Effector memory CD8-positive, alpha-beta T cell (primary cell): ENCODE measurements at regions not wholly inside any gene's neighbourhood (a gene's known extent, or its start where the extent isn't known, plus 50 kb on each side); places are given as distances from the start of the nearest gene placed in this dataset.
A peak's percentile ranks its signal among the peaks of the same experiment; 100 is the strongest.
"Not testable (repeated sequence)": the region's sequence is repeated elsewhere in the genome, so short reads cannot be mapped to it uniquely, and the experiment has no call there.

Source experiments
- ATAC-seq: fragments of 150-1000 bp; cut with Tn5 transposase; replicated peaks from 2 replicates; pipeline ENCODE4 v1.10.0; 2021; ENCODE audit warnings: mild to moderate bottlenecking, moderate library complexity
- DNase-seq, 3 experiments: peaks; one replicate each; pipeline ENCODE4 v3.0.0; 2021
- H3K27ac Mint-ChIP-seq, 2 donors: one replicate each; pipeline ENCODE4 v1.8.0; 2022; ENCODE audit warnings: mild to moderate bottlenecking in 2 of 2, mixed read lengths in 2 of 2, moderate library complexity in 2 of 2
- H3K27me3 Mint-ChIP-seq, 2 donors: one replicate each; pipeline ENCODE4 v1.8.0; 2022; ENCODE audit warnings: mixed read lengths in 2 of 2
- H3K36me3 Mint-ChIP-seq: one replicate; pipeline ENCODE4 v1.8.0; 2022; ENCODE audit warnings: mild to moderate bottlenecking, moderate library complexity, mixed read lengths; ENCODE audit not compliant: insufficient read depth
- H3K4me1 Mint-ChIP-seq, 2 donors: one replicate each; pipeline ENCODE4 v1.8.0; 2022; ENCODE audit warnings: low read depth in 2 of 2, mixed read lengths in 2 of 2
- H3K4me3 Mint-ChIP-seq, 2 donors: one replicate each; pipeline ENCODE4 v1.8.0; 2022; ENCODE audit warnings: mild to moderate bottlenecking in 2 of 2, mixed read lengths in 2 of 2, moderate library complexity in 2 of 2
- H3K9me3 Mint-ChIP-seq, 2 donors: one replicate each; pipeline ENCODE4 v1.8.0; 2022; ENCODE audit warnings: mixed read lengths in 2 of 2

DNA sequence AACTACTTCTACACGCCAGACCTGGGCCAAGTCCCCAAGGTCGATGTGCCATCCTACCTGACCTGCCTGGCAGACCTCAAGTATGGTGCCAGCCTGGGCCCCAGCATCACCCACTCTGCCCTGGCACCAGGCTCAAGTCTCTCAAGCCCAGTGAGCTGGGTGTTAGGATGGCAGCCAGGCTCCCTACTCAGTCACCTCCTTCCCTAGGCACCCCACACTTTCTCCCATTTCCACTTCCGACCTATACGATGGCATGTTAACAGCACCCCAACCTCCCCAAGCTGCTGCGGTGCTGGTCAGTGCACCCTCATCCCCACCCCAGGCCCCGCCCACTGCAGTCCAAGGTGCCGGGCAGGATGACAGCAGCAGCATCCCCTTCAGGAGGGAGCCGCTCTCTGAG is 191.4 kb downstream of the KLRB1 start:
- H3K9me3 Mint-ChIP-seq, H3K27me3 Mint-ChIP-seq, DNase-seq, H3K4me1 Mint-ChIP-seq, ATAC-seq, H3K4me3 Mint-ChIP-seq, H3K27ac Mint-ChIP-seq, H3K36me3 Mint-ChIP-seq: not testable (repeated sequence)

DNA sequence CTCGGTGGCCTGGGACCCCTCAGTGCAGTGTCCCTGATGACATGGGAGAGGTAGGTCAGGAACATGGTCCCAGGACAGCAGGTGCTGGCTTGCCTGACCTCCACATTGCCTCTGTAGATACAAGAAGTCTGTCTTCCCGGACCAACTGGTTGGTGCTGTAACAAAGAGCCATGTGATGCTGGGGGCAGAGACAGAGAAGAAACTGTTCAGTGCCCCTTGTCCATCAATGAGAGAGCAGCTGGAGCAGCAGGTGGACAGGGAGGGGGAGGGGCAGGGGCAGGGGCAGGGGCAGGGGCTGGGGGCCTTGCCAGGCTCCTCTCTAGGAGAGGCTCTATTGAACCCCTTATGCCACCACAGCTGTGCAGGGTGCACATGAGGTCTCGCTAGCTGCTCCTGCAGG is 191.8 kb downstream of the KLRB1 start:
- H3K27ac Mint-ChIP-seq, H3K9me3 Mint-ChIP-seq, ATAC-seq, DNase-seq, H3K4me1 Mint-ChIP-seq, H3K4me3 Mint-ChIP-seq, H3K27me3 Mint-ChIP-seq, H3K36me3 Mint-ChIP-seq: not testable (repeated sequence)

- not testable (repeated sequence) for H3K4me3 Mint-ChIP-seq, H3K9me3 Mint-ChIP-seq, ATAC-seq
Measured at GRCh38 chr12:9413862-9414261, 193.9 kb downstream of the KLRB1 start.

GRCh38 chr12:9412459-9412858 is 195.3 kb downstream of the KLRB1 start:
- not testable (repeated sequence) for H3K4me1 Mint-ChIP-seq, DNase-seq, H3K9me3 Mint-ChIP-seq, H3K36me3 Mint-ChIP-seq, ATAC-seq, H3K4me3 Mint-ChIP-seq, H3K27me3 Mint-ChIP-seq
- H3K27ac Mint-ChIP-seq: peak overlapping the region; percentile 4 to 21

More at GRCh38 chr12:9413862-9414261, 193.9 kb downstream of the KLRB1 start:
- not testable (repeated sequence) for H3K27ac Mint-ChIP-seq, DNase-seq, H3K4me1 Mint-ChIP-seq, H3K27me3 Mint-ChIP-seq, H3K36me3 Mint-ChIP-seq

DNA sequence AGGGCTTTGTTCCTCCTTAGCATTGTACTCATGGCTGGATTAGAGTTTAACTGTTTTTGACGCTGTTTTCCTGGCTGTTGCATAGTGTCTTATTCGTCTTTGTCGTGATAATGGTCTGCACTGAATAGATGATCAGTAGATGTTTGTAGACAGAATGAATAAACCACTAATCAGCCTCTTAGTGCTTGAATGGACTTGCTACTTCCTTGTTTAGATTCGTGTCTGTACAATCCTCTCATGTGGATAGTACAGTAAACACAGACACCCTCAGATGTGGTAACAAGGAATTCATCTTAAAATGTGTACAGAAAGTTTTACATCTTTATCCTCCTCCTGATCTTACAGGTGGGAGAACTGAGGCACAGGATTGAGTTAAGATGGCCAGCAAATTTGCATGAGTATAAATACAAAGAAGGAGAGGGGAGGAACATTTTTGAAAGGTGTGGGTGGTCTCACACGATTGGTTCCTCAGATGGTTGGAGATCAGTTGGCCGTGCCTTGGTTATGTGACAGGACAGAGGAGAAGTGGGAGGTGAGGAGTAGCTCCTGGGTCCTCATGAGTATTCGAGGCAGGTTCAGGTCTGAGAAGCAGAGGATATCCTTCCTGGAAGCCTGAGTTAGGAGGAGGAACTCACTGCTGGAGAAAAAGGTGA is 196.0 kb downstream of the KLRB1 start:
- H3K27me3 Mint-ChIP-seq, H3K36me3 Mint-ChIP-seq, H3K9me3 Mint-ChIP-seq, H3K4me1 Mint-ChIP-seq, ATAC-seq, H3K4me3 Mint-ChIP-seq, DNase-seq: not testable (repeated sequence)
- H3K27ac Mint-ChIP-seq: peak overlapping the region in 1 of 2 donors; percentile 4

DNA sequence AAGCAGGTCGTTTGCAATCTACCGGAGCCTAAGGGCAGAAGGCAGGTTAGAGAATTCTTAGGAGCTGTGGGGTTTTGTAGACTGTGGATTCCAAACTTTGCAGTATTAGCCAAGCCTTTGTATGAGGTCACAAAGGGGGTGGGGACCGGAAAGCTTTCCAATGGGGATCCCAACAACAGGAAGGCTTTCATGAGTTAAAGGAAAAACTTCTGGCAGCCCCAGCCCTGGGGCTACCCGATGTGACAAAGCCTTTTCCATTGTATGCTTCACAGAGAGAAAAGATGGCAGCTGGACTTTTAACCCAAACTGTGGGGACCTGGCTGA is 199.2 kb upstream of the PZP start:
- H3K27me3 Mint-ChIP-seq, ATAC-seq, H3K27ac Mint-ChIP-seq, H3K9me3 Mint-ChIP-seq, H3K4me1 Mint-ChIP-seq, H3K4me3 Mint-ChIP-seq, DNase-seq, H3K36me3 Mint-ChIP-seq: not testable (repeated sequence)

GRCh38 chr12:9406564-9407424 is 198.6 kb upstream of the PZP start:
- no peak overlapping the region for H3K4me3 Mint-ChIP-seq
- H3K36me3 Mint-ChIP-seq: peaks cover 8% of the 10 kb centered on the region
- H3K9me3 Mint-ChIP-seq: no peaks in the 10 kb centered on the region
- ATAC-seq: no peak
- H3K27me3 Mint-ChIP-seq: no peaks in the 10 kb centered on the region
- no peaks in the 10 kb centered on the region for H3K4me1 Mint-ChIP-seq
- H3K27ac Mint-ChIP-seq: no peak overlapping the region
- no peak for DNase-seq

DNA sequence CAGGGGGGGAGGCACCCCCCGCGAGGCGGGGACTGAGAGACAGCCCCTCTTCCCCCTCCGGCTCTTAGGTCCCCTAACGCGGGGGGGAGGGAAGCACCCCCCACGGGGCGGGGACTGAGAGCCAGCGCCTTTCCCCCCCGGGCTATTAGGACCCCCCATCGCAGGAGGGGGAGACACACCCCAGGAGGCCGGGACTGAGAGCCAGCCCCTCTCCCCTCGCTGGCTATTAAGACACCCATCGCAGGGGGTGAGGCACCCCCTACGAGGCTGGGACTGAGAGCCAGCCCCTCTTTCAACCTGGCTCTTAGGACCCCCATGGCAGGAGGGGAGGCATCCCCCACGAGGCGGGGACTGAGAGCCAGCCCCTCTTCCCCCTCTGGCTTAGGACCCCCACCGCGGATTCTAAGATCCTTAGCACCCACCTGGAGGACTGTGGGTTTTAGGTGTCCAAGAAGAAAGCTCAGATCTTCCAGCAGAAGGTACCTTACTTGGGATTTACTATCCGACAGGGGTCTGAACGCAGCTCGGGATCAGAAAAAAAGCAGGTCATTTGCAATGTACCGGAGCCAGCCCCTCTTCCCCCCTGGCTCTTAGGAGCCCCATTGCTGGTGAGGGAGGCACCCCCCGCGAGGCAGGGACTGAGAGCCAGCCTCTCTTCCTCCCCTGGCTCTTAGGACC is 197.8 kb upstream of the PZP start:
- Mint-ChIP-seq H3K27me3 (no peaks in the 10 kb centered on the region), H3K36me3 (peaks cover 8% of the 10 kb centered on the region), H3K4me3 (no peak overlapping the region), H3K9me3 (no peaks in the 10 kb centered on the region), H3K4me1 (no peaks in the 10 kb centered on the region), H3K27ac (no peak overlapping the region)
- no peak for ATAC-seq
- no peak for DNase-seq

- Mint-ChIP-seq H3K27me3 (no peaks in the 10 kb centered on the region), H3K36me3 (peaks cover 8% of the 10 kb centered on the region), H3K4me3 (no peak overlapping the region), H3K4me1 (no peaks in the 10 kb centered on the region), H3K9me3 (no peaks in the 10 kb centered on the region), H3K27ac (no peak overlapping the region)
- DNase-seq (no peak), ATAC-seq (no peak)
Measured at GRCh38 chr12:9404469-9405260, 196.5 kb upstream of the PZP start.

DNA sequence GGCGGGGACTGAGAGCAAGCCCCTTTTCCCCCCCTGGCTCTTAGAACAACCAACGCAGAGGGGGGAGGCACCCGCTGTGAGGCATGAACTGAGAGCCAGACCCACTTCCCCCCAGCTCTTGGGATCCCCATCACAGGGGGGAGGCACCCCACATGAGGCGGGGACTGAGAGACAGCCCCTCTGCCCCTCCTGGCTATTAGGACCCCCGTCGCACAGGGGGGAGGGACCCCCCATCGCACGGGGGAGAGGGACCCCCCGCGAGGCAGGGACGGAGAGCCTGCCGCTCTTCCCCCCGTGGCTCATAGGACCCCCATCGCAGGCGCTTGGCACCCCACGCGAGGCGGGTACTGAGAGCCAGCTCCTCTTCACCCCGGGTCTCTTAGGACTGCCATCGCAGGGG is 195.8 kb upstream of the PZP start:
- Mint-ChIP-seq H3K27ac (no peak overlapping the region), H3K9me3 (no peaks in the 10 kb centered on the region), H3K4me1 (no peaks in the 10 kb centered on the region), H3K27me3 (no peaks in the 10 kb centered on the region), H3K4me3 (no peak overlapping the region), H3K36me3 (peaks cover 8% of the 10 kb centered on the region)
- no peak for DNase-seq
- ATAC-seq: no peak

GRCh38 chr12:9402432-9403040 is 194.3 kb upstream of the PZP start:
- not testable (repeated sequence) for H3K9me3 Mint-ChIP-seq, H3K27me3 Mint-ChIP-seq, DNase-seq, H3K4me3 Mint-ChIP-seq, H3K27ac Mint-ChIP-seq, H3K36me3 Mint-ChIP-seq, H3K4me1 Mint-ChIP-seq, ATAC-seq

DNA sequence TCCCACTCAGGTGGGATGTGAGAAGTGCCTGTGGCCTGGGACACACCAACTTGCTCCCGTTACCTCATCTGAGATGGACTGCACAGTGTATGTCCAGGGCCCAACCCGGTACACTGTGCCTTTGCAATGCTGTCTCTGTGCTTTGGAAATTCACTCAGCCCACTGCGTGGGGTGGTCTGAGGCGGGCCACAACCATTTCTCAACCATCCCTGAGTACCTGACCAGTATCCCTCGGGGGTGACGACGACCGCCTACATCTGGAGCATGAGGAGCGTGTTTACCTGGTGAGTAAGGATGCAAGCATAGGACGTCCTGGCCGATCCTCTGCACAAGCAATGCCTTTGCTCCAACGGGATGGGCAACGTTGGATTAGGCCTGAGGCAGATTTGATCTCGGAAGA is 188.2 kb upstream of the PZP start:
- ATAC-seq, H3K4me3 Mint-ChIP-seq, H3K4me1 Mint-ChIP-seq, H3K36me3 Mint-ChIP-seq, DNase-seq, H3K27ac Mint-ChIP-seq, H3K9me3 Mint-ChIP-seq, H3K27me3 Mint-ChIP-seq: not testable (repeated sequence)

- not testable (repeated sequence) for H3K4me1 Mint-ChIP-seq, H3K9me3 Mint-ChIP-seq, H3K4me3 Mint-ChIP-seq, DNase-seq, H3K36me3 Mint-ChIP-seq, ATAC-seq, H3K27me3 Mint-ChIP-seq, H3K27ac Mint-ChIP-seq
Measured at GRCh38 chr12:9395220-9395619, 187.0 kb upstream of the PZP start.
